Type B pancreatic cell (in vitro differentiated cells): ENCODE measurements at regions not wholly inside any gene's neighbourhood (a gene's known extent, or its start where the extent isn't known, plus 50 kb on each side); places are given as distances from the start of the nearest gene placed in this dataset.

ENCODE experiments used
- DNase-seq: peaks from one replicate; pipeline ENCODE4 v3.0.0; 2021; ENCODE audit warnings: mixed read lengths; ENCODE audit not compliant: unreplicated experiment; ENCODE audit errors: extremely low spot score
- H3K27ac Mint-ChIP-seq: 2 replicates; pipeline ENCODE4 v1.8.0; 2021; ENCODE audit warnings: mild to moderate bottlenecking, mixed read lengths
- H3K27me3 Mint-ChIP-seq: 2 replicates; pipeline ENCODE4 v1.8.0; 2021; ENCODE audit warnings: mixed read lengths
- H3K36me3 Mint-ChIP-seq: 2 replicates; pipeline ENCODE4 v1.8.0; 2021; ENCODE audit warnings: mixed read lengths
- H3K4me1 Mint-ChIP-seq: one replicate; pipeline ENCODE4 v1.8.0; 2021; ENCODE audit warnings: mixed read lengths; ENCODE audit not compliant: unreplicated experiment
- H3K4me3 Mint-ChIP-seq: 2 replicates; pipeline ENCODE4 v1.8.0; 2021; ENCODE audit warnings: mild to moderate bottlenecking, mixed read lengths
- H3K9me3 Mint-ChIP-seq: 2 replicates; pipeline ENCODE4 v1.8.0; 2021; ENCODE audit warnings: mixed read lengths
- CTCF ChIP-seq: fragments of 200-600 bp; sonication (generic); conservative IDR thresholded peaks from 2 replicates; pipeline ENCODE4 v1.5.0; 2021; ENCODE audit warnings: antibody characterized with exemption, mild to moderate bottlenecking

DNA sequence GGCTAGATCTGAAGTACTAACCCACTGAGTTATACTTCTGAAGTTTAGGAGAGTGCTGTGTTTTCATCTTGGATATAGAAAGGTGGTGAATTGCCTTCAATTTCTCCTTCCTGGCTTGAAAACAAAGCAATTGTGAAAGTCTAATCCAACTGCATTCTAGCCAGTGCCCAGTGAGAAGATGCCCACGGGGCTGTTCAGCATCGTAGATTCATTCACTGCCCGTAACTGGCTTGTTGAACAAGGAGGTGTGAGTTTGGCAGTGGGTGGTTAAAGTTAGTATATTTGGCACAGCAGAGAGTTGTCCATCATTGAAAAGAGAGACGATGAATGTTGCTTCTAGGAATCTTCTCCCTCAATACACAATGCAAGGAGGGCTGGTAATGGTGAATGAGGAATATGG is 82.3 kb upstream of the RND3 start:
- peaks cover 5% of the 10 kb centered on the region for H3K9me3 Mint-ChIP-seq
- H3K27me3 Mint-ChIP-seq: no peaks in the 10 kb centered on the region
- no peaks in the 10 kb centered on the region for H3K36me3 Mint-ChIP-seq
- H3K27ac Mint-ChIP-seq: no peak overlapping the region
- peaks cover 13% of the 10 kb centered on the region for H3K4me1 Mint-ChIP-seq
- no peak for TF ChIP-seq CTCF
- DNase-seq: no peak
- H3K4me3 Mint-ChIP-seq: no peak overlapping the region

GRCh38 chr2:150567771-150568301 is 80.4 kb upstream of the RND3 start:
- H3K9me3 Mint-ChIP-seq: no peaks in the 10 kb centered on the region
- peaks cover 13% of the 10 kb centered on the region for H3K4me1 Mint-ChIP-seq
- H3K27me3 Mint-ChIP-seq: no peaks in the 10 kb centered on the region
- no peak for TF ChIP-seq CTCF
- DNase-seq: no peak
- no peak overlapping the region for H3K4me3 Mint-ChIP-seq
- H3K36me3 Mint-ChIP-seq: no peaks in the 10 kb centered on the region
- no peak overlapping the region for H3K27ac Mint-ChIP-seq

- Mint-ChIP-seq H3K4me3 (no peak overlapping the region), H3K36me3 (no peaks in the 10 kb centered on the region), H3K27ac (no peak overlapping the region), H3K4me1 (peaks cover 13% of the 10 kb centered on the region), H3K9me3 (no peaks in the 10 kb centered on the region), H3K27me3 (no peaks in the 10 kb centered on the region)
- DNase-seq: no peak
- TF ChIP-seq CTCF: no peak
Observed at GRCh38 chr2:150566289-150566688, 78.8 kb upstream of the RND3 start.

DNA sequence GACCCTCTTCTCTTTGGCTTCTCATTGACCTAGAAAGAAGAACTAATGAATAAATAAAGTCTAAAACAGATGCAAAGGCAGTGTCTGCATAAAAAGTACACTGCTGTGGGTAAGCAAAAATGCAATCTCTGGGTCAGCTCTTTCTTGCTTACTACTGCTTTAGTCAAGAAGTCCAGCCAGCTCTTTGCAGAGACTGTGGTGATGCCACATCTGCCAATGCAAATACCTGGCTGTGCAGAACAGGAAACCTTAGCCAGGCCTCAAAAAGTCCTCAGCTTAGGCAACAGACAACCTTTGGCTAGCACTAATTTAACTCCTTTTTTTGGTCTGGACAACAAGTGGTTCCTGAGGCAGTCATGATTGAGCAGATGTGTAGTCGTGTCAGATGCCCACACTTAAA is 73.6 kb upstream of the RND3 start:
- H3K27me3 Mint-ChIP-seq: no peaks in the 10 kb centered on the region
- H3K4me3 Mint-ChIP-seq: no peak overlapping the region
- peaks cover 13% of the 10 kb centered on the region for H3K4me1 Mint-ChIP-seq
- H3K36me3 Mint-ChIP-seq: peaks cover 3% of the 10 kb centered on the region
- no peak for DNase-seq
- H3K27ac Mint-ChIP-seq: no peak overlapping the region
- no peaks in the 10 kb centered on the region for H3K9me3 Mint-ChIP-seq
- TF ChIP-seq CTCF: no peak

DNA sequence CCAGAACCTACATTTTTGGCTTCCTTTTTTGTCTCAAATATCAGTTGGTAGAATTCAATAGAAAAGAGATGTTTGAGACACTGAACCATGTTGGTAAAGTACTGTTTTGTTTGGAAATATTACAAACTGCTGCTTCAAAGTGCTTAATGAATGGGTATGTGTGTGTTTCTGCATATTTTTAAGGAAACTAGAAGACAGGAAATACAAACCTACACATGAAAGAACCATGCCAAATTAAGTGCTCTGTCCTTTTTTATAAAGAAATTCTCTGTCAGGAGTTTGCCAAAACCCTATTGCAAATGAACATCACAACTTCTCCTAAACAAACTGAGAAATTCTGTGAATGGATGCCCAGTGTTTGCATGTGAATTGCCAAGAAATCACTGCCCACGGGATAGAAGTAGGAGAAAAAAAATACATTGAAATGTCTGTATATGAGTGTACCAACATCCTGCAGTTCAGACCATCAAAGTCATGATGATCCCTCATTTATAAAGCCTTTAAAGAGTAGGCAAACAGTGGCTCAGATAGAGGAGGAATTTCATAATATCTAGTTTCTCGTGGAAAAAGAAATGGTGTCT is 69.6 kb upstream of the RND3 start:
- no peak for TF ChIP-seq CTCF
- Mint-ChIP-seq H3K27me3 (no peaks in the 10 kb centered on the region), H3K9me3 (no peaks in the 10 kb centered on the region), H3K4me3 (no peak overlapping the region), H3K4me1 (peaks cover 21% of the 10 kb centered on the region), H3K36me3 (peaks cover 3% of the 10 kb centered on the region), H3K27ac (no peak overlapping the region)
- DNase-seq: no peak
